ENCODE measurements at regions not wholly inside any gene's neighbourhood (a gene's known extent, or its start where the extent isn't known, plus 50 kb on each side); places are given as distances from the start of the nearest gene placed in this dataset.

DNA sequence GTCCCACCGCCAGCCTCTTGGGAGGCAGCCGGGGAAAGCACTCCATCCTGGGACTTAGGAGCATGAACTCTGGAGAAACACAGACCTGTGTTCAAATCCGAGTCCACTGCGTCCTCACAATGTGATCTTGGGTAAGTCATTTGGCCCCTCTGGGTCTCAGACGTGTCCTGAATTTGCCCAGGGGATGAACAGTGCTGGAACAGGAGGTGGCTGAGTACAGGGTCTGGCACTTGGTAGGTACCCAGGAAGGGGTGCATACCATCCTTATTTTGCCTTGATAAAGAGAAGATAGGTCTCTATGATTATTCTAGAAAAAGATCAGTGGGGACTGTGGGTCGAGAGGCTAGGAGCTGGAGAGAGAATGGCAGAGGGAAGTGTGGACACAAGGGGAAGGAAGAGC is 135.7 kb downstream of the FGF18 start:
- TF ChIP-seq POLR2A (IDR thresholded peaks at IDR 0.05; ENCODE audit: low read length), result no peak
- no peak for TF ChIP-seq GATA1 (IDR thresholded peaks at IDR 0.05; ENCODE audit: low read depth, low read length)
- DNase-seq, result no peak

GRCh38 chr5:171562822-171563221 is 143.4 kb downstream of the FGF18 start:
- DNase-seq, result no peak
- TF ChIP-seq POLR2A (IDR thresholded peaks at IDR 0.05; ENCODE audit: low read length), result no peak
- TF ChIP-seq GATA1 (IDR thresholded peaks at IDR 0.05; ENCODE audit: low read depth, low read length), result no peak

- TF ChIP-seq POLR2A (IDR thresholded peaks at IDR 0.05; ENCODE audit: low read length), result no peak
- no peak for TF ChIP-seq GATA1 (IDR thresholded peaks at IDR 0.05; ENCODE audit: low read depth, low read length)
- no peak for DNase-seq
These were observed 148.9 kb downstream of the FGF18 start for GRCh38 chr5:171568389-171568788.

- no peak for DNase-seq
- TF ChIP-seq GATA1 (IDR thresholded peaks at IDR 0.05; ENCODE audit: low read depth, low read length) (no peak), POLR2A (IDR thresholded peaks at IDR 0.05; ENCODE audit: low read length) (no peak)
These were observed 149.7 kb downstream of the FGF18 start for GRCh38 chr5:171569065-171569712.

DNA sequence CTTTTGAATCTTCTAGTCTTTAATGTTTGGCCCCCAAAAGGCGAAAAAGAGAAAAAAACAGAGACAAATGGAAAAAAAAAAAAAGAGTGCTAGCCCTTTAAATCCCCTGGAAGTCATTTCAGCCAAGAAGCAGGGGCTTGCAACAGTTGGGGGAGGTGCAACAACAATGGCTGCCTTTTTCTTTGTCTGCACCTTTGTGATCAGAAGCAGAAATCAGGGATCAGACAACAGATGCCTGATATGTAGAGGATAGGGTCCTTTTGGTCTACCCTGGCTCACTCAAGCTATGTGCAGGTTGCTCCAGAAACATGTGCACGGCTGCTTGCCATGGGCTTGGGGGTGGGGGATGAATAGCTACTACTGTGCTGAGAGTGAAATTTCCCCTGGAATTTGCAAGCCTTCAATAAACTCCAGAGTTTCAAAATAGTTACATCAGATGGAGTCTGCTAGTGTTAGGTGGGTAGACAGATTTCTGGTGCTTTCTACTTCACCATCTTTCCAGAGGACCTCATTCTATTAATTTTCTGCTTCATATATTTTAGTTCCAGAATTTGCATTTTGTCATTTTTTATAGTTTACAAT is 150.9 kb downstream of the FGF18 start:
- no peak for DNase-seq
- TF ChIP-seq POLR2A (IDR thresholded peaks at IDR 0.05; ENCODE audit: low read length) (no peak), GATA1 (IDR thresholded peaks at IDR 0.05; ENCODE audit: low read depth, low read length) (no peak)

GRCh38 chr5:171571663-171572062 is 152.2 kb downstream of the FGF18 start:
- TF ChIP-seq GATA1 (IDR thresholded peaks at IDR 0.05; ENCODE audit: low read depth, low read length) (no peak), POLR2A (IDR thresholded peaks at IDR 0.05; ENCODE audit: low read length) (no peak)
- no peak for DNase-seq

GRCh38 chr5:171573021-171573420 is 153.6 kb downstream of the FGF18 start:
- DNase-seq, result no peak
- TF ChIP-seq GATA1 (IDR thresholded peaks at IDR 0.05; ENCODE audit: low read depth, low read length), result no peak
- no peak for TF ChIP-seq POLR2A (IDR thresholded peaks at IDR 0.05; ENCODE audit: low read length)

- DNase-seq, result no peak
- TF ChIP-seq GATA1 (IDR thresholded peaks at IDR 0.05; ENCODE audit: low read depth, low read length) (no peak), POLR2A (IDR thresholded peaks at IDR 0.05; ENCODE audit: low read length) (no peak)
These were observed 154.2 kb downstream of the FGF18 start for GRCh38 chr5:171573451-171574225.

DNA sequence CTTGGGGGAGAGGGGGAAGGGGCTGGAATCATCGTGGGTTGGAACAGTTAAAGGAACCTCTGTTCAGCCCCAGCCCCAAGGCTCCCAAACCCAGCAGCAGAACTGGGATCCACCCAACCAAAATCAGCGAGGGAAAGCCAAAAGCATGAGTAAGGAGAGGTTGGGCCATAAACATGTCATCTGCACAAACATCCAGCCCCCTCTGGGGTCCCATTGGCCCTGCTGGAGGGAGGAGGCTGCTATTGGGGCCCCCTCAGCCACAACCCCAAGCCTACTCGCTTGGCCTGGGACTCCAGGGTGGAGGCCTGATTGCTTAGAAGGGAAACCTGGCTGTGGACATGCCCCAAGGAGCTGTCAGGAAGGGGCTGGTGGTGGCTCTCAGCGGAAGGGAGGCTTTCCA is 154.9 kb downstream of the FGF18 start:
- TF ChIP-seq POLR2A (IDR thresholded peaks at IDR 0.05; ENCODE audit: low read length) (no peak), GATA1 (IDR thresholded peaks at IDR 0.05; ENCODE audit: low read depth, low read length) (no peak)

GRCh38 chr5:171575386-171575785 is 155.9 kb downstream of the FGF18 start:
- no peak for DNase-seq
- TF ChIP-seq GATA1 (IDR thresholded peaks at IDR 0.05; ENCODE audit: low read depth, low read length) (no peak), POLR2A (IDR thresholded peaks at IDR 0.05; ENCODE audit: low read length) (no peak)

More for the DNA sequence above, 154.9 kb downstream of the FGF18 start:
- no peak for DNase-seq

- DNase-seq, result no peak
- TF ChIP-seq GATA1 (IDR thresholded peaks at IDR 0.05; ENCODE audit: low read depth, low read length) (no peak), POLR2A (IDR thresholded peaks at IDR 0.05; ENCODE audit: low read length) (no peak)
These were observed 156.4 kb downstream of the FGF18 start for GRCh38 chr5:171575808-171576207.

- no peak for DNase-seq
- TF ChIP-seq GATA1 (IDR thresholded peaks at IDR 0.05; ENCODE audit: low read depth, low read length), result no peak
- TF ChIP-seq POLR2A (IDR thresholded peaks at IDR 0.05; ENCODE audit: low read length), result no peak
These were observed 157.8 kb downstream of the FGF18 start for GRCh38 chr5:171577042-171577758.

DNA sequence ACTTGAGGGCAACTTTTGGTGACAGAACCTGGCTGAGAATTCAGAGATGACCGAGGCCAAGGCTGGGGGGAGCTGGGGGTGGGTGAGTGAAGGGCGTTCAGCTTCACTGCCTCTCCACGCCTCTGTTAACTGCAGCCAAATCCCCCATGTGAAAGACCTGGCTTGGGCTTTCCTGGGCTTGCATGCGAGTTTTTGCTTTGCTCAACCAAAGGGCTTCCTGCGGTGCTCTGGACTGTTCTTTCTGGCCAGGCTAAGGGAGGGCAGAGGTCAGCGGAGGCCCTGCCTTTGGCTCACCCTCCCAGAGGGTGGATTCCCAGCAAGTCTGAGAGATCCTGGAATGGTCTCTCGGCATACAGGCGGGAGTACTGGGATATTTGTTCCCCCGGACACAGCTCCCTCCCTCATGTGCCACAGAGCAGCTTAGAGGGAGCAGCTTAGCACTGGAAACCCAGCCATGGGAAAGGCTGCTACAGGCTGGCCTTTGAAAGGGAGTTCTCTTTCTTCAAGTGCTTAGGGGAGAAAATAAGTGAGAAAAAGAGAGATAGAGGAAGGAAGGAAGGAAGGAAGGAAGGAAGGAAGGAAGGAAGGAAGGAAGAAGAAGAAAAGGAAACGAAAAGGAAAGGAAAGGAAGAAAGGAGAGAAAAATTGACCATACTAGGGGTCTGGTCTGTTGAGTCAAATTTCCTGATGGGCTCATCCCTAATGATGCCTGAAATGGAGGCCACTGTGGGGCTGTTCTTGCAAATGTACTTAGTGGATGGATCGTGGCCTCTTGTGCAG is 158.8 kb downstream of the FGF18 start:
- DNase-seq, result no peak
- TF ChIP-seq GATA1 (IDR thresholded peaks at IDR 0.05; ENCODE audit: low read depth, low read length) (no peak), POLR2A (IDR thresholded peaks at IDR 0.05; ENCODE audit: low read length) (no peak)

All from erythroblast (primary cell).